BLaER1 (cell line): ENCODE measurements at regions not wholly inside any gene's neighbourhood (a gene's known extent, or its start where the extent isn't known, plus 50 kb on each side); places are given as distances from the start of the nearest gene placed in this dataset.
"Not testable (repeated sequence)": the region's sequence is repeated elsewhere in the genome, so short reads cannot be mapped to it uniquely, and the experiment has no call there.

Source experiments
- H3K27ac ChIP-seq: shearing (Covaris generic); formaldehyde crosslinking; 2 replicates; pipeline ENCODE4 v1.8.1; 2022
- H3K27me3 ChIP-seq: shearing (Covaris generic); formaldehyde crosslinking; 2 replicates; pipeline ENCODE4 v1.8.1; 2022
- H3K36me3 ChIP-seq: shearing (Covaris generic); formaldehyde crosslinking; 2 replicates; pipeline ENCODE4 v1.8.1; 2022
- H3K4me1 ChIP-seq: shearing (Covaris generic); formaldehyde crosslinking; 2 replicates; pipeline ENCODE4 v1.8.1; 2022
- H3K4me2 ChIP-seq: shearing (Covaris generic); formaldehyde crosslinking; 2 replicates; pipeline ENCODE4 v1.8.1; 2022
- H3K4me3 ChIP-seq: shearing (Covaris generic); formaldehyde crosslinking; 2 replicates; pipeline ENCODE4 v1.8.1; 2022
- H3K9ac ChIP-seq: shearing (Covaris generic); formaldehyde crosslinking; 2 replicates; pipeline ENCODE4 v1.8.1; 2022
- H3K9me3 ChIP-seq: shearing (Covaris generic); formaldehyde crosslinking; 2 replicates; pipeline ENCODE4 v1.8.1; 2022
- H4K20me1 ChIP-seq: shearing (Covaris generic); formaldehyde crosslinking; 2 replicates; pipeline ENCODE4 v1.8.1; 2022
- Cebpa-rat ChIP-seq: shearing (Covaris generic); IDR thresholded peaks from 2 replicates; pipeline ENCODE4 v1.8.1; 2022

GRCh38 chr22:27605390-27605789 lies 196.2 kb downstream of the MN1 start:
- no peaks in the 10 kb centered on the region for H3K36me3 ChIP-seq
- no peak overlapping the region for H3K9ac ChIP-seq
- H3K4me1 ChIP-seq = peaks cover 57% of the 10 kb centered on the region
- no peak for TF ChIP-seq Cebpa-rat
- H3K4me3 ChIP-seq = no peak overlapping the region
- H3K4me2 ChIP-seq = no peak overlapping the region
- no peaks in the 10 kb centered on the region for H3K9me3 ChIP-seq
- no peaks in the 10 kb centered on the region for H3K27me3 ChIP-seq
- no peaks in the 10 kb centered on the region for H4K20me1 ChIP-seq
- H3K27ac ChIP-seq = no peak overlapping the region

GRCh38 chr22:27607750-27608149 lies 193.8 kb downstream of the MN1 start:
- not testable (repeated sequence) for H3K4me2 ChIP-seq, H3K9me3 ChIP-seq, H3K4me3 ChIP-seq, H3K27me3 ChIP-seq, H4K20me1 ChIP-seq, H3K36me3 ChIP-seq, H3K9ac ChIP-seq
- Histone ChIP-seq H3K27ac (peak overlapping the region; percentile 77; the same call in 1 of the 2 replicates), H3K4me1 (peaks cover 62% of the 10 kb centered on the region)

GRCh38 chr22:27609451-27609888 lies 192.1 kb downstream of the MN1 start:
- Histone ChIP-seq H3K27me3 (no peaks in the 10 kb centered on the region), H3K4me3 (no peak overlapping the region), H3K9me3 (no peaks in the 10 kb centered on the region), H3K27ac (peak overlapping the region; percentile 87), H3K9ac (peak overlapping the region; percentile 57; the same call in 1 of the 2 replicates), H3K4me2 (peak overlapping the region; percentile 77), H3K4me1 (peaks cover 80% of the 10 kb centered on the region), H4K20me1 (no peaks in the 10 kb centered on the region), H3K36me3 (no peaks in the 10 kb centered on the region)
- TF ChIP-seq Cebpa-rat = no peak

GRCh38 chr22:27610164-27610563 lies 191.4 kb downstream of the MN1 start:
- H3K4me1 ChIP-seq = peaks cover 87% of the 10 kb centered on the region
- H3K27me3 ChIP-seq, H3K36me3 ChIP-seq, H3K4me3 ChIP-seq, H3K9me3 ChIP-seq, H4K20me1 ChIP-seq: not testable (repeated sequence)
- H3K27ac ChIP-seq = peak overlapping the region; percentile 87
- 0 out of 2 replicates have a peak overlapping the region, but pooled peaks have one; percentile 57 for H3K9ac ChIP-seq
- peak overlapping the region; percentile 77 for H3K4me2 ChIP-seq

GRCh38 chr22:27610863-27611786 lies 190.4 kb downstream of the MN1 start:
- peak overlapping the region; percentile 95 for H3K27ac ChIP-seq

GRCh38 chr22:27612115-27612514 lies 189.4 kb downstream of the MN1 start:
- no peak for TF ChIP-seq Cebpa-rat
- H3K9ac ChIP-seq = peak overlapping the region; percentile 75
- H3K4me2 ChIP-seq = peak overlapping the region; percentile 75

More at GRCh38 chr22:27610863-27611786, 190.4 kb downstream of the MN1 start:
- Histone ChIP-seq H3K36me3 (no peaks in the 10 kb centered on the region), H3K9me3 (no peaks in the 10 kb centered on the region), H3K4me3 (no peak overlapping the region), H3K27me3 (no peaks in the 10 kb centered on the region), H4K20me1 (no peaks in the 10 kb centered on the region), H3K9ac (peak overlapping the region; percentile 75), H3K4me1 (peaks cover 93% of the 10 kb centered on the region), H3K4me2 (peak overlapping the region; percentile 75)
- TF ChIP-seq Cebpa-rat = no peak

GRCh38 chr22:27613099-27614005 lies 188.2 kb downstream of the MN1 start:
- peak overlapping the region; percentile 75 for H3K4me2 ChIP-seq
- H3K9ac ChIP-seq = peak overlapping the region; percentile 75
- H3K27me3 ChIP-seq = no peaks in the 10 kb centered on the region
- H4K20me1 ChIP-seq = no peaks in the 10 kb centered on the region
- H3K4me1 ChIP-seq = peaks cover 93% of the 10 kb centered on the region
- H3K4me3 ChIP-seq = no peak overlapping the region
- H3K36me3 ChIP-seq = no peaks in the 10 kb centered on the region
- peak overlapping the region; percentile 95 for H3K27ac ChIP-seq
- H3K9me3 ChIP-seq = no peaks in the 10 kb centered on the region
- no peak for TF ChIP-seq Cebpa-rat

More at GRCh38 chr22:27612115-27612514, 189.4 kb downstream of the MN1 start:
- Histone ChIP-seq H3K4me1 (peaks cover 93% of the 10 kb centered on the region), H4K20me1 (no peaks in the 10 kb centered on the region), H3K36me3 (no peaks in the 10 kb centered on the region), H3K27me3 (no peaks in the 10 kb centered on the region), H3K9me3 (no peaks in the 10 kb centered on the region), H3K27ac (peak overlapping the region; percentile 95), H3K4me3 (no peak overlapping the region)

- Histone ChIP-seq H3K4me2 (peak overlapping the region; percentile 75), H3K36me3 (no peaks in the 10 kb centered on the region), H3K27ac (peak overlapping the region; percentile 95), H3K9me3 (no peaks in the 10 kb centered on the region), H3K27me3 (no peaks in the 10 kb centered on the region), H3K4me3 (no peak overlapping the region), H3K9ac (peak overlapping the region; percentile 75; the same call in 1 of the 2 replicates), H3K4me1 (peaks cover 85% of the 10 kb centered on the region), H4K20me1 (no peaks in the 10 kb centered on the region)
- no peak for TF ChIP-seq Cebpa-rat
Measured at GRCh38 chr22:27614006-27614649, 187.4 kb downstream of the MN1 start.

- H3K27me3 ChIP-seq = no peaks in the 10 kb centered on the region
- no peaks in the 10 kb centered on the region for H3K9me3 ChIP-seq
- peaks cover 80% of the 10 kb centered on the region for H3K4me1 ChIP-seq
- no peaks in the 10 kb centered on the region for H3K36me3 ChIP-seq
- peak overlapping the region; percentile 95 for H3K27ac ChIP-seq
- H3K9ac ChIP-seq = peak overlapping the region; percentile 47; the same call in 1 of the 2 replicates
- H3K4me2 ChIP-seq = peak overlapping the region; percentile 75
- H4K20me1 ChIP-seq = no peaks in the 10 kb centered on the region
- TF ChIP-seq Cebpa-rat = no peak
- no peak overlapping the region for H3K4me3 ChIP-seq
Measured at GRCh38 chr22:27614650-27615007, 186.9 kb downstream of the MN1 start.
